Kidney tubule cell (primary cell): ENCODE measurements at regions not wholly inside any gene's neighbourhood (a gene's known extent, or its start where the extent isn't known, plus 50 kb on each side); places are given as distances from the start of the nearest gene placed in this dataset.
"Not testable (repeated sequence)": the region's sequence is repeated elsewhere in the genome, so short reads cannot be mapped to it uniquely, and the experiment has no call there.

Experiments used
- DNase-seq: peaks from one replicate; pipeline ENCODE4 v3.0.0-alpha.2; 2018; ENCODE audit warnings: low spot score

DNA sequence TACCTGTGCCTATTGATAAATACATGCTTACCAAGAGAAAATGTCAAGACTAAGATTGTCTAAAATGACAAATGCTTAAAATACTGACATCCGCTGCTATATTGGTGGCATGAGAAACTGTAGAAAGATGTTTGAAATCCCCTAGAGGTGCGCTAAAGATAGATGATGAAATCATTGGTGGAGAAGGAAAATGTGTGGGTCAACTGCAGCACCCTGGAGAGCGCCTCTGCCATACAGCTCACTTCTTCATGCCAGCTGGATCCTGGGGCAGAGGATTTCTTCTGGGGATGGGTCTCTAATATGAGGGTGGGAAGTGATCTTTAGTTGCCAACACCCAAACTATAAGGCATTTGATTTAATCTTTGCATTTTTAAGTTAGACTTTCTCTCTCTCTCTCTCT, 680.4 kb upstream of the POM121L12 start:
- no peak for DNase-seq

DNA sequence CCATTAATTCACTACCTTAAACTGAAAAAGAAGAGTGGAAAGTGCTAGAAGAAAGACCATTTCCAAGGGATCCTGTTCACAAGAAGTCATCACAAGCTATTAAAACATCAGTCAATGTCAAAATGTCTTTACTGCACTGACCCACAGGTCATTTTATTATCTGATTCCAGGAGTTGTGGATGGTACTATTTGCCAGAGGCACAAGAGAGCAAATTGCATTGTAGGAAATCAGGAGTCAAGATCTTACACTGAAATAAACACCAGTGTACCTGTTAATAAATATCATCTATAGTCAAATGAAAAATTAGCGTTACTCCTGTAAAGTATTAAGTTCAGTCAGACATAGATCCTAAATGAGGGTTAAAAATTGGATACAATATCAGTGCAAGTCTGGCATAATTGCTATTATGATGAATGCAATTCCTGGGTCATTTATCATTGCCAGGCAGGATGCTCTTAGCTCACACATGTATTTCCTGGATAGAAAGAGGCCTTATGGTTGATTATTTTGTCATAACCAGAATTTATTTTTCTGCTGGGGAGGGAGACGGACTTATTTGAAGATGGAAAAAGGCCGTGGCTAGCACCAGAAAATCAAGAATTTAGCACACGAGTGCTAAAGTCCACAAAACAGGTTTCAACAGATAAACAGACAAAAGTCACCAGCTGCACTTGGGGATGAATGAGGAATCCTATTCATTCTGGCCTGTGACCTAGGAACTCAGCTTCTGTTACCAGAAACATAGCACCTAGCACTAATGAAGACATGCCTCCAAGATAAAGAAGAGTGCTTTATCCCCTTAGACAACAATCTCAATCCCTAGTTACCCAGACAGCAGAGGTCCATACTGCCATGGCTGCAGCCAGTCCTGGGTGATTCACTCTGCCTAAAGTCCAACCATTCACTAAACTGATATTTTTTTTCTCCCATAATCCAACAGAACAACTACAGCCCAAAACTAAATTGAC, 683.1 kb upstream of the POM121L12 start:
- DNase-seq = no peak

DNA sequence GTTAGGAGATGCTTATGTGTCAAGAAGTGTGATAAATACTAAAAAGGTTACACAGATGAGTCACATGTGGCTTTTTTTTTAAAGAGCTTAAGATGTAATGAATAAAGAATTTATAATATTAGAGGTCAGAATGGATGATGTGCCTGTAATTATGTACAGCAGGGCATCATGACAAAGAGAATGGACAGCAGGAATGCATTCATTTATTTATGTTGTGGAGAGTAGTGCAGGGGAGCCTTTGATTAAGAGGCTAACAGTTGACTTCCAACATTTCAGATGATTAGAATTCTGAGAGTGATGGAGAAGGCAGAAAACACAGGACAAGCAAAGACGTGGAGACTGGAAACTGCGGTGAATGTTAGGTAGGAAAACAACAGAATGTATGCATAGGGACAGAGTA, 691.4 kb upstream of the POM121L12 start:
- DNase-seq = no peak

DNA sequence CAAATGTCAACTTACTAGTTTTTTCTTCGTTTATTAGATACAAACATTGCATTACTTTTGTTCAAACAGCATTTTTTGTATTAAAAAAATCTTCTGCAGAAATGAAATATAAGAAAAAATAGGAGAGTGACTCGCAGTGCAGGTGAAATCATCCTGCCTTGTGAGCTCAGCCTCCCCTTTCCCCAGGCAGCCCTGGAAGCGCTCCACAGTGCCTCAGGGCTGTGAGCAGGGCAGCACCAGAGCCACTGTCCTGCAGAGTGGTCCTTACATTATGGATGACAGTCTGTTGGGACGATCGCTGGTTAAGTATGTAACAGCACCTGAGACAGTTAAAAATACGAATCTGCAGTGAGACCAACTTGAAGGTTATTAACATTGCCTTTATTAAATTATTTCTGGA, 695.4 kb upstream of the POM121L12 start:
- DNase-seq = no peak

DNA sequence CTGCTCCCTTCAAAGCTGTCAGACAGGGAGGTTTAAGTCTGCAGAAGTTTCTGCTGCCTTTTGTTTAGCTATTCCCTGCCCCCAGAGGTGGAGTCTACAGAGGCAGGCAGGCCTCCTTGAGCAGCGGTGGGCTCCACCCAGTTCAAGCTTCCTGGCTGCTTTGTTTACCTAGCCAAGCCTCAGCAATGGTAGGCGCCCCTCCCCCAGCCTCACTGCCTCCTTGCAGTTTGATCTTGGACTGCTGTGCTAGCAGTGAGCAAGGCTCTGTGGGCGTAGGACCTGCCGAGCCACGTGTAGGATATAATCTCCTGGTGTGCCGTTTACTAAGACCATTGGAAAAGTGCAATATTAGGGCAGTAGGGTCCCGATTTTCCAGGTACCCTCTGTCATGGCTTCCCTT, 707.1 kb upstream of the POM121L12 start:
- not testable (repeated sequence) for DNase-seq

DNA sequence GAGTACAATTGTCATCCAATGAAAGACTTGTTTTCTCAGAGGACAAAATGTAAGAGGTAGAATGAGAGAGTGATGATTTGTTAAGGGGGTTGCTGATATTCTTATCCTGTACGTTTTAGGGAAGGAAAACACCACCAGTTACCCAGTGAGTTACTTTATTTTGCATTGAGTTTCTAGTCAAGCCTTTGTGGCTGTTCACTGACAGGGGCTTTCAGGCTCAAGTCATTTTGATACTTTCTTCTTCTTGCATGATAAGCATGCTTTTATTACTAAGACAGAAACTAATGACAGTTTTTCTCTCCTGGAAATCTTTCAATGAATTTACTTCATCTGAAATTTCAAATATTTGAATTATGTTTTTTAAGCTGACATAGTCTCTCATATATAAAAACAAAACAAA, 710.2 kb upstream of the POM121L12 start:
- no peak for DNase-seq

DNA sequence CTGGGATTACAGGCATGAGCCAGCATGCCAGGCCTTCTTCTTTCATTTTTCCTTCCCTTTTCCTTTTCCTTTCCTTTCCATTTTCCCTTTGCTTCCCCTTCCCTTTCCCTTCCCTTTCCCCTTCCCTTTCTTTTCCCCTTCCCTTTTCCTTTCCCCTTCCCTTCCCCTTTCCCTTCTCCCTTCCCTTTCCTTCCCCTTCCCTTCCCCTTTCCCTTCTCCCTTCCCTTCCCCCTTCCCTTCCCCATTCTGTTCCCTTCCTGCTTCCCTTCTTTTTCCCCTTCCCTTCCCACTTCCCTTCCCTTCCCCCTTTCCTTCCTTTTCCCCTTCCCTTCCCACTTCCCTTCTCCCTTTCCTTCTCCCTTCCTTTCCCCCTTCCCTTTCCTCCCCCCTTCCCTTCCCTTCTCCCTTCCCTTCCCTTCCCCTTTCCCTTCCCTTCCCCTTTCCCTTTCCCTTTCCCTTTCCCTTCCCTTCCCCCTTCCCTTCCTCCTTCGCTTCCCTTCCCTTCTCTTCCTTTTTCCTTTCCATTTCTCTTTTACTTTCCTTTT, 712.2 kb upstream of the POM121L12 start:
- DNase-seq = no peak

DNA sequence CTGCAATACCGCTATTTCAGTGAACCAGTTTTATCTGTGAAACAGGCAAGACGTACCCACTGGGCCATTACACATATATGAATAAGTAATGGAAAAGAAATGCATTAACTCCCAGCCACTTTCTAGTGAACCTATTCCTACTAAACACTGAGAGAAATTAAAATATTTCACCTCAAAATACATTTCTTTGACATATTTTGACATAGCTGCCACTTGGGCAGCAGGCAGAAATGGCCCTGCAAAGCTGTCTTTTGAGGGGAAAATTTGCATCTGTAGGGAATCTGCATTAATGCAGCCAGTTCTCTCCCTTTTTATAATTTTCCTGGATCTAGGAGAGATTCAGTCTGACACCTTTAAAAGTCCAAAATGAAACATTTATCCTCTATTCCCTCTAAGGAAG, 714.8 kb upstream of the POM121L12 start:
- no peak for DNase-seq

DNA sequence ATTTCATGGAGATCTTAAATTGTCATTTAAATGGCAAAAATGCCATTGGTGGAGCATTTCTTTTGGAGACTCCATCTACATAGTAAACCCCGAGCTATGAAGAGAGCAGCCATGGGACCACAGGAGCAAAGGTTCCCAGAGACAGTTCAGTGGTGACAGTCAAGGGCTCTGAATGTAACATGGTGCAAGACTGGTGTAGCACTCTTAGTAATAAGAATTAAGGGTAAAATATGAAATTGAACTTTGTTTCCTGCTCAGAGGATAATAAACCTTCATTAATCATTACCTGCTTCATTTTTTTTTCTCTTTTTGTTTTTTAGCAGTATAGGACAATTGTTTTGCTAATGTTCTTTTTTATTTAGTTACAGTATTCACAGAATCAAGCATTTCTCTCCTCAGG, 717.5 kb upstream of the POM121L12 start:
- DNase-seq = no peak

DNA sequence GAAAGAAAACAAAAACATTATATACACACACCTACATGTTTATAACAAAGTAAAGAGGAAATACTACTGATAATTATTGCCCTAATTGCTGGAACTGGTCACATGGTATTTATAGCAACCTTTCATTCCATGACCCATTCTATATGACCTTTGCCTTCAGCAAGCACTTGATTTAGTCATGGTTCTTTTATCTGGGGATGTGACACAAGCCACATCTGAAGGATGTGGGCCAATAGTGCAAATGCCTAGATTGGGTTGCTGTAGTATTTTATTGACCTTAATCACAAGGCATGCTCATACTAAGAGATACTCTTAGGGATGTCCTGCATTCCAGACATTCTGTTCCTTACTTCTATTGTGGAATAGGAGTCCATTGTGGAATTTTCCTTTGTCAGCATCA, 723.5 kb upstream of the POM121L12 start:
- peak; percentile 2 for DNase-seq

DNA sequence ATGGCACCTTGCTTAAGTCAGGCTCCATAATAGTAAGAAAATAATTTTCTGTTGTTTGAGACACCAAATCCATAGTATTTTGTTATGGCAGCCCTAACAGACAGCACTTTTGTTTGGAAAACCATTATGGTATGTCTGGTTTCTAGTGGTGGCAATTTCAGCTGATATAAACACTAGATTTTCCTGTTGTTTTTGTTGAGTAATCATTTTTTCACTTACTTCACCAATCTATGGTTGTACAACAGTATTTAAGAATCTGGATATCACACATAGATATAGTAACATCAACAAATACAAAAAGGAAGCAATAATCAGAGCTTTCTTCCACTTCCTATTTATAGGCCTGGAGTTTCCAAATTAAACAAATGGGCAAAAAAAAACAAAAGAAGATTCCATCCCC, 725.8 kb upstream of the POM121L12 start:
- no peak for DNase-seq

DNA sequence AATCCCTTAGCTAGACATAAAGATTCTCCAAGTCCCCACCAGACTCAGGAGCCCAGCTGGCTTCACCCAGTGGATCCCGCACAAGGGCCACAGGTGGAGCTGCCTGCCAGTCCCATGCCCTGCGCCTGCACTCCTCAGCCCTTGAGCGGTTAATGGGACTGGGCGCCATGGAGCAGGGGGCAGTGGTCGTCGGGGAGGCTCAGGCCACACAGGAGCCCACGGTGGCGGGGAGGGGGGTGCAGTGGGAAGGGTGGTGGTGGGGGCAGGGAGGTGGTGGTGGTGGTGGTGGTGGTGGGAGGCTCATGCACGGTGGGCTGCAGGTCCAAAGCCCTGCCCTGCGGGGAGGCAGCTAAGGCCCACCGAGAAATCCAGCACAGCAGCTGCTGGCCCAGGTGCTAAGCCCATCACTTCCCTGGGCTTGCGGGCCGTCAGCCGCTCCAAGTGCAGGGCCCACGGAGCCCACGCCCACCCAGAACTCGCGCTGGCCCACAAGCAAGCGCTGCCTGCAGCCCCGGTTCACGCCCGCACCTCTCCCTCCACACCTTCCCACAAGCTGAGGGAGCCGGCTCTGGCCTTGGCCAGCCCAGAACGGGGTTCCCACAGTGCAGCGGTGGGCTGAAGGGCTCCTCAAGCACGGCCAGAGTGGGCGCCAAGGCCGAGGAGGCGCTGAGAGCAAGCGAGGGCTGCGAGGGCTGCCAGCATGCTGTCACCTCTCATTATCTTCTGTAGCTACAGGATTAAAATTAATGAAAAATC, 732.5 kb upstream of the POM121L12 start:
- DNase-seq = no peak

DNA sequence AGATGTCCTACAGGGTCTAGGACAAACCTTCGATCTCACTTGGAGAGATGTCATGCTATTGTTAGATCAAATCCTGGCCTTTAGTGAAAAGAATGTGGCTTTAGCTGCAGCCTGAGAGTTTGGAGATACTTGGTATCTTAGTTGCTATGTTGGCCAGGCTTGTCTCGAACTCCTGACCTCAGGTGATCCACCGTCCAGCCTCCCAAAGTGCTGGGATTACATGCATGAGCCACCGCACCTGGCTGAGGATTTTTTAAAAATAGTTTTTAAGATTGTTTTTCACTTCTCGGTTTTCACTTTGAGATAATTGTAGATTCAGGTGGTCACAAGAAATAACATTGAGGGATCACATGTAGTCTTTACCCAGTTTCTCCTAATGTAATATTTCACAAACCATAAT, 738.3 kb upstream of the POM121L12 start:
- no peak for DNase-seq

DNA sequence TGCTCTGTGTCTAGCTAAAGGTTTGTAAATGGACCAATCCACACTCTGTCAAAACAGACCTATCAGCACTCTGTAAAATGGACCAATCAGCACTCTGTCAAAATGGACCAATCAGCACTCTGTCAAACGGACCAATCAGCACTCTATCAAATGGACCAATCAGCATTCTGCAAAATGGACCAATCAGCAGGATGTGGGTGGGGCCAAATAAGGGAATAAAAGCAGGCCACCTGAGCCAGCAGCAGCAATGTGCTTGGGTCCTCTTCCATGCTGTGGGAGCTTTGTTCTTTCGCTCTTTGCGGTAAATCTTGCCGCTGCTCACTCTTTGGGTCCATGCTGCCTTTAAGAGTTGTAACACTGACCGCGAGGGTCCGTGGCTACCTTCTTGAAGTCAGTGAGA, 740.5 kb upstream of the POM121L12 start:
- no peak for DNase-seq

DNA sequence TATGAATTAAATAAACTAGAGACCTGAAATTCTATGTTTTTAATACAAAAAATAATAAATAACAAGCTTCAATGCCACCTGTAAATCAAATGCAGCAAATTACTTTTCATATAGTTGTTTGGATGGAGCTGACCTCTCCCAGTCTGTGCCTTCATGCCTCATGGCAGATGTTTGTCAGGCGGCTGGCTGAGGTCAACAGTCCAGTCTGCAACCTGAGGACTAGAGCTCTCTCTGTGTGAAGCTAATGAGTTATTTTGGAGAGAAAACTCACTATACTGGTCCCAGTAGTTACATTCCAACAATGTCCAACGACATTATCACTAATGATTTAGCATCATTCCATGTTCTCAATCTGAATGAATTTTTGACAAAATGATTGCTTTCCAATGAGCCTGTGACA, 746.2 kb upstream of the POM121L12 start:
- no peak for DNase-seq

DNA sequence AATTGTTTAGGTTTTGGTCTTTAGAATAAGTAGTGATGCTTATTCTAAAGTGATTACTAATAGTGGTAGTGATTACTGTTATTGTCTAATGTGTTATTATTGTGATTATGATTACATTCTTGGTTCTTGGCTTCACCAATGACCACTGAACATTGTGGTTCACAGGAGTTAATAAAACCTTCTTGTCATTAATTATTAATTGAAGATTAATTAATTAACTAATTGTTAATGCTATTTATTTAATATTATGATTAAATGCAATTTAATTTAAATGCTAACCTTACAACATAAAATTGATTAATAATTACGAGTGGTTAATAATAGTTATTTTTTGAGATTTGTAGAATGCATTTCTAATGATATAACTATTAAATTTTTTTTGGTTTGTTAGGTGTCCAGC, 747.7 kb upstream of the POM121L12 start:
- no peak for DNase-seq

DNA sequence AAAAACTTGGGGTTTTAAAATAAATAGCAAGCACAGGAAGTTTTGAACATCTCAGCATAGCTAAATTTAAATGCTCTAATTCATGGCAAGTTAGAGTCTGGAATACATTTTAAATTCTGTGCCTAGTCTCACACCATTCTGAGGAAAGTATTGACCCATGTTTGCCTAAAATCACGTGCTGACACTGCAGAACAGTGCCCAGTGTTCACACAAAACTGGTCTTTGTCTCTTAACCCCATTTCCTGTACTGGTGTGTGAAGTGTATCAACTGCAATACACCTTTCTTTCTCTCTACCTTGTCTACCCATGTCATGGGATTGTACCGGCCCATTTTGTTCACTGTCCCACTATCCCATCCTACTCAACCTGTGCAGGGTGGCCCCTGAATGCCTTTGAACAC, 749.7 kb upstream of the POM121L12 start:
- no peak for DNase-seq

DNA sequence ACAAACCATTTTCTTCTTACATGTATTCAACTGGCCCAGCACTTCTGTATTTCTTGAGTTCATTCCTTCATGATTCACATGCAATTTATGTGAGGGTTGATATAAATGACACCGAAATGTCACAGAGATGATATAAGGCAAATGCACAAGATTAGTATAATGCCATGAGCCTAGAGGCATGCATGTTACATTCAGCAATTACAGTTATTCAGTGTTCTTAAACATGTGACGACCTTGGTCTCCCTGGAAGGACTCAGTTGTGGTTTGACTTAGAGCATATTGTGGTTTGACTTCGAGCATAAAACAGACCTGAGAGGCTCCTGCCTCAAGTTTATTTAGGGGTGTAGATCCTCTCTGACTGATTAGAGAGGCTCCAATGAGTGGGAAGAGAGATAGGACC, 752.1 kb upstream of the POM121L12 start:
- no peak for DNase-seq

DNA sequence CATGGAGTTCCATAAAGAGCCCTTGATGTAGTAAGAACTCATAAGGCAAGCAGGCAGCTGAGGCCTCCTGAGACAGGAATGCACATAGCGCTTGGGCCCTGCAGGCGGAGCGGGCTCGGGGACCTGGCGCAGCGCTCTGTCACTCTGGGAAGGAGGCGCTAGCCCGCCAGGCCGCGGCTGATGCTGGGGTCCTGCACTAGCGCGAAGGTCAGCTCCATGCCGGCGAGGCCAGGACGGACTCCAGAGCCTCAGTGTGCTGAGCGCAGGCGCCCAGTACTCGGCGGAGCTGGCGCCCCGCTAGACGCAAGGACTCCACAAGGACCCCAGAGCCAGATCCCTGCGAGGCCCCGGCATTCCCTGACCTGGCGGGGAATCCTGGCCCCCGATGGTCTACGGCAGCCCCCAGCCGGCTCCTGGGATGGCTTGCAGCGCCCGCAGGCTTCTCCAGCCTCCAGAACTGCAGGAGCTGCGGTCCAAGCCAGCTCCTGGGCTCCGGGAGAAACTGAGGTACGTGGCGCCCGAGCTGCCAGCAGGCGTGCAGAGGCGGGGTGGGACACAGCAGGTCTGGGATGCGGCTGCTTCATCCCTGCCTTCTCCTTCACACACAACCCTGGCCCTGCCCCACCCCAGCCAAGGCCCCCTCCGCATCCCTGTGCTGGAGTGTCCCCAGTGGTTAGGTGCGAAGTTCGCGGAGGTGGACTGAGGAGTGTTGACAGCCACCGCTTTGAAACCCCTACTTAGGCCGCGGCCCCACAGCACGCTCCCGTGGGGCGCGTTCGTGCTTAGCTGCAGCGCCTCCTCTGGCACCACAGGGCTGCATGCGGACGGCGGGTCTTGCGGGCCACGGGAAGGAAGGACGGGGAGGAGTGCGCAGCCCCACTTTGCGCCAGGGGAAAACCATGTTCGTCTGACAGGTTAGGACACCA, 761.5 kb upstream of the POM121L12 start:
- no peak for DNase-seq

DNA sequence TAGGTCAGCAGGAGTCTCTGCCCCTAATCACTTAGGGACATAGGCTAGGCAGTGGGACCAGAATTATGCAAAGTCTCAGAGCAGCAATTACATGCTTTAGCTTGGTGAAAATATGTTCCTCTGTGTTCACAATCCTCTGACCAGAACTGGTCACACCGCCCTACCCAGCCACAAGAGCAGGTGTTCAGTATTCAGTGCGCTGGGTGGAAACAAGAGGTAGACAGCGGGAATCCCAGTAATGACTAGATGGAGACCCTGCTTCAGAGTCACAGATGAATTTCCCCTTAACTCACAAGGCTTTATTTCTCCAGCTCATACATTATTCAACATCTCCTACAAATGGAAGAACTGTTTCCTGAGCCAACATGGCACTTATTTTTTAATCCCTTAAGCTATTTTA, 763.7 kb upstream of the POM121L12 start:
- DNase-seq = no peak

DNA sequence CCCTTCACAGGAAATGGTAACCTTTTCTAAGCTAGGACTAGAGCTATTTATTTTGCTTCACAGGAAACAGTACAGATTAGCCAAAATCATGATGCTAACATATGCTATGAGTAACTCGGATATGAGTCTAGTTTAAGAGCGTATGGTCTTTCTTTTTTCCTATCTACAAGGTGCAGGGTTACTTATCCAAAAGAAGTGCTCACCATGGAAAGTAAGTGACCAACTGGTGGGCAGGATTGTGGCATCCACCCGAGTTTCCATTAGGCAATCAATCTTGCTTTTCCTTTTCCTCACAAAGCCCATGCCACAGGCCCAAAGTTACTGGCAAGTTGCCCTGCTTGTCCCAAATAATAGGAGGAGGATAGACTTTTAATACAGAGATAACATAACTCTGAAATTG, 765.1 kb upstream of the POM121L12 start:
- no peak for DNase-seq

DNA sequence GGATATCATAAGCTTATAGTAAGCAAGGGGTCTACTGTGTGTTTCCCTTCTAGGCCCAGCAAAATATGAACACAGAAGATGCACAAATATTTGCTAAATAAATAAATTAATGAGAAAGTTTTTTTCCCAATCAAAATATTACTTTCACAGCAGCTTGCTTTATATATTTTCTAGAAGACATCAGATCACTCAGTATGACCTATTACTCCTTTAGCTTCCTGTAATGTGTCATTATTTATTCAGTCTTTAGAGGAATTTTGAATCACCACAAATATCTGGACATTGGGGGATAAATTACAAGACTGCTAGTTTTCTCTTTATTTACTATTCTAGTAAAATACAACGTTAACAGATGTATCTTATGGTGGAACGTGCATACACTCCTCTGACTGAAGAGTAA, 765.8 kb upstream of the POM121L12 start:
- peak; percentile 2 for DNase-seq
